ENCODE measurements at regions not wholly inside any gene's neighbourhood (a gene's known extent, or its start where the extent isn't known, plus 50 kb on each side); places are given as distances from the start of the nearest gene placed in this dataset.

DNA sequence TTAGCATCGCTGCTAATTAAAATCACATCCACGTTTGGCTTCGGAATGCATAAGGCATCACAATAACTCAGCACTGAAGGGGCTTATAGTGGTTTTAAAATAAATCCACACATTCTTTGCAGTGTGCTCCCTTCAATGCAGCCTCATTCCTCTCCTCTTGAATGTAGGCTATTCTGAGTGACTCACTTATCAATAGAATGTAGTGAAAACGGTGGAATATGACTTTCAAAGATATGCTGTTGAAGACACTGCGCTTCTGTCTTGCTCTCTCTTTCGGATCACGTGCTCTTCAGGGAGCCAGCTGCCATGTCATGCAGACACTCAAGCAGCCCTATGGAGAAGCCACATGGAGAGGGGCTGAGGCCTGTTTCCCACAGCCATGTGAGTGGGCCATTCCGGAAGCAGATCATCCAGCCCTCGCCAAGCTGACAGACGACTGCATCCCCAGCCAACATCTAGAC lies 87.4 kb downstream of the CRYGS start:
- no peaks in the 10 kb centered on the region for H3K9me3 Mint-ChIP-seq
- no peaks in the 10 kb centered on the region for H3K27me3 Mint-ChIP-seq
- ATAC-seq (ENCODE audit: low read depth) (no peak), DNase-seq (no peak)
- H3K4me1 Mint-ChIP-seq = no peaks in the 10 kb centered on the region
- intact Hi-C loops (cut with micrococcal nuclease) = no loop called here
- no peak overlapping the region for H3K4me3 Mint-ChIP-seq
- H3K27ac Mint-ChIP-seq = no peak overlapping the region
- TF ChIP-seq CTCF (IDR thresholded peaks at IDR 0.05) = no peak
- ChIA-PET CTCF (no interaction called here), POLR2A (no interaction called here)
- no peaks in the 10 kb centered on the region for H3K36me3 Mint-ChIP-seq (ENCODE audit: low read depth)

DNA sequence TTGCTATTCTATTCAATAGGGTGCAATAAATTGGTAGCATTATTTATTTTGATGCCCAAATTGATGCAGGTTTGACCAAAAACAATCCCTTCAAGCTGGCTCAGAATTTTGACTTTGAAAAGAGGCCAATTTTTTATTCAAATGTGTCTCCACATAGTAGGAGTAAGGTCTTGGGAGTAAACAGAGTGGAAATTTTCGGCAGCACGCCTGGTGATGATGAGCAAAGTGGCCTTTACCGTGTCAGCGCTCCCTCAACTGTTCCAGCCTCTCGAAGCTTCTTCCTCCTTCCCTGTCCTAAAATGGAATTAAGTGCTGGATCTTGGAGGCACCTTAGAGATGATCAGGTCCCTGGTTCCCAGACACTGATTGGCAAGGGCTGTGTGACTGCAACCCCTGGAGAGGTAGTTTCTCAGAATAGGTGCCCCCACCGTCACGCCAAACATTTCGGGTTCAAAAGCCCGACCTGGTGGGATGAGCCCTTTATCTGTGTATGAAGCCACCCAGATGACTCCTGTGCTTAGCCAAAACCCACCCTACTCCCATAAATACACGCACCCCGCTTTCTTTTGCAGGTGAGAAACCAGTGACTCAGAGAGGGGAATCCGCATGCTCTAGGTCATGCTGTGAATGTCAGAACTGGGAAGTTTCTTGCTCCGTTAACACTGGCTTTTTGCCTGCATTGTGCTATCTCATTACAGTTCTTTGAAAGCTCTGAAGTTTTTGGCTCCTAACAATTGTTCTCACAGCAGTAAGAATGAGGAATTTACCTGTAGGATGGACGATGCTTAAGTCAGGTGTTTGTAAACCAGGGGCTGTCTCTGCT lies 89.1 kb downstream of the CRYGS start:
- no peaks in the 10 kb centered on the region for H3K27me3 Mint-ChIP-seq
- no peak overlapping the region for H3K27ac Mint-ChIP-seq
- H3K4me3 Mint-ChIP-seq = no peak overlapping the region
- TF ChIP-seq CTCF (IDR thresholded peaks at IDR 0.05) = no peak
- no peaks in the 10 kb centered on the region for H3K9me3 Mint-ChIP-seq
- ATAC-seq (ENCODE audit: low read depth) (no peak), DNase-seq (no peak)
- no peaks in the 10 kb centered on the region for H3K36me3 Mint-ChIP-seq (ENCODE audit: low read depth)
- intact Hi-C loops (cut with micrococcal nuclease) = no loop called here
- ChIA-PET CTCF (interaction anchor here (0.6 kb wide), 1 partner anchor 12 kb away, joined by 3 read pairs; no protein-coding TSS in a partner anchor), POLR2A (no interaction called here)
- H3K4me1 Mint-ChIP-seq = no peaks in the 10 kb centered on the region

DNA sequence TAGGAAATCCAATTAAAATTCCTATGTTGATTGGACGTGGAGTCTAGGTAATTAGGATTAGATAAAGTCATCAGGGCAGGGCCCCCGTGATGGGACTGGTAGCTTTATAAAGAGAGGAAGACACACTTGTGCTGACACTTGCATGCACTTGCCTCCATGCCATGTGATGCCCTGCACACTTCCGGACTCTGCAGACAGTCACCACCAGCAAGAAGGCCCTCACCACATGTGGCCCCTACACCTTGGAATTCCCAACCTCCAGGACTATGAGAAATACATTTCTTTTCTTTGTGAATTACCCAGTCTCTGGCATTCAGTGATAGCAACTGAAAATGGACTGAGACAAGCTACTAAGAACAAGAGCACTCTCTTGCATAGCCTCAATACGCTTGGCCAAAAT lies 90.6 kb downstream of the CRYGS start:
- no peak for ATAC-seq (ENCODE audit: low read depth)
- H3K27ac Mint-ChIP-seq = no peak overlapping the region
- DNase-seq = no peak
- H3K4me1 Mint-ChIP-seq = no peaks in the 10 kb centered on the region
- ChIA-PET CTCF (no interaction called here), POLR2A (no interaction called here)
- H3K9me3 Mint-ChIP-seq = no peaks in the 10 kb centered on the region
- TF ChIP-seq CTCF (IDR thresholded peaks at IDR 0.05) = no peak
- H3K27me3 Mint-ChIP-seq = no peaks in the 10 kb centered on the region
- H3K36me3 Mint-ChIP-seq (ENCODE audit: low read depth) = no peaks in the 10 kb centered on the region
- intact Hi-C loops (cut with micrococcal nuclease) = no loop called here
- H3K4me3 Mint-ChIP-seq = no peak overlapping the region

DNA sequence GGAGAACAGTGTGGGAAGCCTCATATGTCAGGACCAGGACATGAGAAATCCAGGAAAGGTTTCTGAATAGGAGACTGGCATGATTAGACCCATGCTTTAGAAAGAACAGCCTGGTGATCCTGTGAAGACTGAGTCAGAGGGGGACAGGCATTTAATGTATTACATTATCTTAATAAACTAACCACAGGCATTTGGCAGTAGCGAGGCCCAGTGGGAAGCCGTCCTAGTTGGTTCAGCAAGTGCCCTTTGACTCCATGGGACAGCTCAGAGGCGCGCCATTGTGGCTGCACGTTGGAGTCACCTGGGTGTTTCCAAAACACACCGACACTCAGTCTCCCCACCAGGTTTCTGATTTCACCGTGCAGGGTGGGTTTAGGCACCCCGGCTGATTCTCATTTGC lies 90.5 kb upstream of the DGKG start:
- no peaks in the 10 kb centered on the region for H3K27me3 Mint-ChIP-seq
- CTCF ChIA-PET = no interaction called here
- H3K9me3 Mint-ChIP-seq = no peaks in the 10 kb centered on the region
- no peaks in the 10 kb centered on the region for H3K36me3 Mint-ChIP-seq (ENCODE audit: low read depth)
- DNase-seq (no peak), ATAC-seq (ENCODE audit: low read depth) (no peak)
- H3K27ac Mint-ChIP-seq = no peak overlapping the region
- H3K4me3 Mint-ChIP-seq = no peak overlapping the region
- no peaks in the 10 kb centered on the region for H3K4me1 Mint-ChIP-seq
- intact Hi-C loops (cut with micrococcal nuclease) = no loop called here
- TF ChIP-seq CTCF (IDR thresholded peaks at IDR 0.05) = no peak
- POLR2A ChIA-PET = no interaction called here

GRCh38 chr3:186451371-186451770 lies 89.3 kb upstream of the DGKG start:
- H3K9me3 Mint-ChIP-seq = no peaks in the 10 kb centered on the region
- ATAC-seq (ENCODE audit: low read depth) (no peak), DNase-seq (no peak)
- CTCF ChIA-PET = no interaction called here
- H3K4me3 Mint-ChIP-seq = no peak overlapping the region
- no peak for TF ChIP-seq CTCF (IDR thresholded peaks at IDR 0.05)
- no peaks in the 10 kb centered on the region for H3K27me3 Mint-ChIP-seq
- no peak overlapping the region for H3K27ac Mint-ChIP-seq
- no peaks in the 10 kb centered on the region for H3K4me1 Mint-ChIP-seq
- intact Hi-C loops (cut with micrococcal nuclease) = no loop called here
- H3K36me3 Mint-ChIP-seq (ENCODE audit: low read depth) = no peaks in the 10 kb centered on the region
- POLR2A ChIA-PET = no interaction called here
